Endothelial cell of umbilical vein (primary cell): ENCODE measurements at regions not wholly inside any gene's neighbourhood (a gene's known extent, or its start where the extent isn't known, plus 50 kb on each side); places are given as distances from the start of the nearest gene placed in this dataset.

Source experiments
- BruUV-seq: library from RNA; stranded (reverse); fragments of 400-500 nt; replicated peaks from 2 replicates; lab custom pipeline; 2021; lab: Mats Ljungman, UMichigan
- CTCF ChIA-PET: fragments of 300-600, 350-600 bp; sonication (Branson Sonifier 250); formaldehyde crosslinking; loops from one replicate; lab custom pipeline; 2021; ENCODE audit warnings: antibody characterized with exemption, inconsistent platforms; lab: Charles Lee
- POLR2A ChIA-PET: fragments of 300-600, 350-600 bp; sonication (Branson Sonifier 250); formaldehyde crosslinking; loops from one replicate; lab custom pipeline; 2021; ENCODE audit warnings: antibody characterized with exemption, inconsistent platforms; lab: Charles Lee
- DNase-seq: peaks from one replicate; pipeline ENCODE4 v3.0.0-alpha.2; 2011; ENCODE audit warnings: low read depth, low spot score
- FAIRE-seq: peaks from 2 replicates; lab custom pipeline; 2011; peaks lifted over from hg19 to GRCh38; lab: Jason Lieb, UNC
- H2AFZ ChIP-seq: 2 replicates; pipeline ENCODE4 v1.6.0; 2012; ENCODE audit warnings: low read depth, low read length, control low read depth, inconsistent platforms
- H3K27ac ChIP-seq: 2 replicates; pipeline ENCODE4 v1.5.1; 2011; ENCODE audit warnings: low read depth, mild to moderate bottlenecking, control low read depth, low read length, moderate library complexity; ENCODE audit not compliant: insufficient read depth
- H3K27me3 ChIP-seq, 2 experiments: 2 replicates each; pipeline versions ENCODE4 v1.6.0 to v1.6.1; 2011; ENCODE audit warnings: low read length in 2 of 2, mixed read lengths in 1 of 2; ENCODE audit not compliant: control insufficient read depth in 2 of 2, insufficient read depth in 2 of 2
- H3K36me3 ChIP-seq, 2 experiments: 2 replicates in 1 of 2; 3 replicates in 1 of 2; pipeline ENCODE4 v1.5.1; 2011; ENCODE audit warnings: low read length in 2 of 2, mild to moderate bottlenecking in 1 of 2, moderate library complexity in 1 of 2; ENCODE audit not compliant: control insufficient read depth in 2 of 2, insufficient read depth in 2 of 2; ENCODE audit errors: extremely low read depth in 1 of 2
- H3K4me1 ChIP-seq: 3 replicates; pipeline ENCODE4 v1.5.1; 2011; ENCODE audit warnings: mild to moderate bottlenecking, low read length; ENCODE audit not compliant: control insufficient read depth, insufficient read depth; ENCODE audit errors: extremely low read depth
- H3K4me2 ChIP-seq: 2 replicates; pipeline ENCODE4 v1.6.1; 2011; ENCODE audit warnings: low read length, control low read depth, mixed read lengths; ENCODE audit not compliant: insufficient read depth
- H3K4me3 ChIP-seq, 3 experiments: fragments of 200-600 bp in 1 of 3; sonication (generic), shearing (Covaris generic) in 1 of 3; replicated peaks in 1 of 3; 2 replicates each; pipeline ENCODE4 v1.5.1; 2011 to 2016; ENCODE audit warnings: control low read depth in 3 of 3, low read length in 3 of 3, mild to moderate bottlenecking in 2 of 3, inconsistent platforms in 1 of 3, low read depth in 1 of 3, moderate library complexity in 1 of 3; ENCODE audit not compliant: insufficient read depth in 1 of 3
- H3K79me2 ChIP-seq: 2 replicates; pipeline ENCODE4 v1.6.0; 2012; ENCODE audit warnings: low read length, inconsistent platforms; ENCODE audit not compliant: control insufficient read depth, insufficient read depth
- H3K9ac ChIP-seq: replicated peaks from 2 replicates; pipeline ENCODE3; 2011; ENCODE audit warnings: low read length, control low read depth; ENCODE audit not compliant: insufficient read depth; ENCODE audit errors: extremely low read depth
- H3K9me1 ChIP-seq: replicated peaks from 3 replicates; pipeline ENCODE4 v1.6.0; 2011; ENCODE audit warnings: mild to moderate bottlenecking, low read length; ENCODE audit not compliant: control insufficient read depth, insufficient read depth; ENCODE audit errors: extremely low read depth
- H3K9me3 ChIP-seq: replicated peaks from 2 replicates; pipeline ENCODE4 v1.5.1; 2012; ENCODE audit warnings: low read length, inconsistent platforms; ENCODE audit not compliant: control insufficient read depth, insufficient read depth
- H4K20me1 ChIP-seq: replicated peaks from 2 replicates; pipeline ENCODE3; 2011; ENCODE audit warnings: mild to moderate bottlenecking, low read length; ENCODE audit not compliant: control insufficient read depth, insufficient read depth; ENCODE audit errors: extremely low read depth
- CTCF ChIP-seq, 2 donors: IDR thresholded peaks; 1 replicate in 1 of 2; 2 replicates in 1 of 2; pipeline ENCODE4 v1.5.1; 2011; ENCODE audit warnings: low read length in 2 of 2, mild to moderate bottlenecking in 2 of 2, moderate library complexity in 2 of 2, control low read depth in 1 of 2, inconsistent platforms in 1 of 2, low read depth in 1 of 2; ENCODE audit not compliant: insufficient read depth in 1 of 2; ENCODE audit errors: extremely low read depth in 1 of 2
- EZH2 ChIP-seq: IDR thresholded peaks from 2 replicates; pipeline ENCODE4 v1.6.1; 2012; ENCODE audit warnings: borderline replicate concordance, low read depth, mild to moderate bottlenecking, moderate library complexity, low read length, inconsistent platforms; ENCODE audit not compliant: severe bottlenecking
- FOS ChIP-seq: IDR thresholded peaks from 2 replicates; pipeline ENCODE4 v1.6.1; 2011; ENCODE audit warnings: mild to moderate bottlenecking, low read length, moderate library complexity, borderline replicate concordance; ENCODE audit not compliant: insufficient read depth
- GATA2 ChIP-seq: IDR thresholded peaks from 2 replicates; pipeline ENCODE4 v1.7.0; 2011; ENCODE audit warnings: low read depth, mild to moderate bottlenecking, moderate library complexity, mixed read lengths, low read length; ENCODE audit not compliant: insufficient read length, insufficient read depth
- JUN ChIP-seq: IDR thresholded peaks from 2 replicates; pipeline ENCODE4 v1.6.1; 2011; ENCODE audit warnings: borderline replicate concordance, low read depth; ENCODE audit not compliant: insufficient read length, insufficient read depth
- MAX ChIP-seq: IDR thresholded peaks from 2 replicates; pipeline ENCODE4 v1.6.1; 2011; ENCODE audit not compliant: insufficient read depth, insufficient read length
- MYC ChIP-seq: IDR thresholded peaks from one replicate; pipeline ENCODE4 v1.6.1; 2011; ENCODE audit warnings: mild to moderate bottlenecking, low read depth, low read length
- POLR2A ChIP-seq: IDR thresholded peaks from 2 replicates; pipeline ENCODE4 v1.6.1; 2012; ENCODE audit warnings: low read depth, mild to moderate bottlenecking, control low read depth, low read length
- POLR2AphosphoS5 ChIP-seq: IDR thresholded peaks from 2 replicates; pipeline ENCODE4 v1.6.1; 2012; ENCODE audit warnings: low read depth, mild to moderate bottlenecking, control low read depth, low read length, moderate library complexity; ENCODE audit not compliant: insufficient read depth
- dilution Hi-C: fragments of 300-500 bp; cut with MboI; formaldehyde crosslinking; loops from one replicate; pipeline ENCODE4 v1.15.0; 2019; ENCODE audit warnings: low sequenced_read_pairs; ENCODE audit not compliant: extremely low pct_ligation_motif_present
- intact Hi-C: fragments of 100-400 bp; cut with micrococcal nuclease; formaldehyde crosslinking; loops from one replicate; pipeline ENCODE4 v1.10.0; 2022

DNA sequence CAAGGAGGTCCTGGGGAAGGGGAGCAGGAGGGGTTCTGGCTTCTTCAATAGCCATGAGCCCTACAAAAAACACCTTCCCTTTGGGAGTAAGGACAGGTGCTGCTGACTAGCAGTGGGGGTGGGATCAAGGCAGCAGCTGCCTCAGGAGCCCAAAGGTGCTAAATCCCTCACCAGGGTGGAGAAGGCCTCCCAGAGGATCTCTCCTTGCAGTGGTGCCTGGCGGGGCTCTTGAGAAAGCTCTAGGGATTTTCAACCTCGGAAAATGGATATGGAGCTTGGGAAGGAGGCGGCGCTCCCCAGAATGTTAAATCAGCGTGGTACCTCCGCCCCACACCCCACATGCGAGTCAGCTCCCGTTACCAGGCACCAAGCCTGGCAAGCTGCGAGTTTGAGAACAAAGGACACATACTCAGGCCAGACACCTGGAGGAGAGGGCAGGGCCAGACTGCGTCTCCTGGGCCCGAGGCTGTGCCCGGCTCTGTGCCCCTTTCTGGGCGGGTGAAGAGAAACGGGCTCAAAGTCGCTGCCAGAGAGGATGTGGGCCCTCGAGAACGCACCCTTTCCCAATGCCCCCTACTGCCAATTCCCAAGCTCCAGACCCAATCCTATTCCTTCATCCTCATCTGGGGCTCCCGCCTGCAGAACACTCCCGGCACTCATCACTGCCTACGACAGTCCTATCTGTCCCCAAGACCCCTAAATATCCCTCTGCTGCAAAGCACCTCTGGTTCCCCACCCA lies 139.0 kb downstream of the BRD1 start:
- BruUV-seq = no TSS peak
- H3K4me2 ChIP-seq = no peak overlapping the region
- H3K9ac ChIP-seq = no peak overlapping the region
- H3K4me1 ChIP-seq = no peaks in the 10 kb centered on the region
- ChIA-PET POLR2A (no interaction called here), CTCF (interaction anchor here (1.2 kb wide), 1 partner anchor 13 kb away, joined by 3 read pairs; no protein-coding TSS in a partner anchor)
- FAIRE-seq (no peak), DNase-seq (no peak)
- no peaks in the 10 kb centered on the region for H4K20me1 ChIP-seq
- no peak overlapping the region for H2AFZ ChIP-seq
- dilution Hi-C loops = no loop called here
- no peak overlapping the region for H3K27ac ChIP-seq
- intact Hi-C loops = no loop called here
- no peak for TF ChIP-seq MYC
- no peak for TF ChIP-seq POLR2A
- TF ChIP-seq GATA2 = no peak
- TF ChIP-seq MAX = no peak
- no peak for TF ChIP-seq JUN
- TF ChIP-seq EZH2 = no peak
- TF ChIP-seq POLR2AphosphoS5 = no peak
- TF ChIP-seq CTCF (IDR thresholded peaks at IDR 0.05; ENCODE audit: extremely low read depth in 1 of 2, insufficient read depth in 1 of 2, low read depth in 1 of 2, low read length in 2 of 2) = no peak
- no peak for TF ChIP-seq FOS
- H3K27me3 ChIP-seq = peaks cover 0 to 2% of the 10 kb centered on the region in 2 experiments
- no peak overlapping the region for H3K4me3 ChIP-seq
- no peaks in the 10 kb centered on the region for H3K9me1 ChIP-seq
- H3K36me3 ChIP-seq = no peaks in the 10 kb centered on the region
- H3K9me3 ChIP-seq = no peaks in the 10 kb centered on the region
- H3K79me2 ChIP-seq = no peaks in the 10 kb centered on the region
